GM12874 (cell line): ENCODE measurements at regions not wholly inside any gene's neighbourhood (a gene's known extent, or its start where the extent isn't known, plus 50 kb on each side); places are given as distances from the start of the nearest gene placed in this dataset.

Experiments used
- TF ChIP-seq, protein P1 (sequence below): IDR thresholded peaks from 2 replicates; pipeline ENCODE4 v1.5.1; 2011; ENCODE audit warnings: low read depth, mild to moderate bottlenecking, control low read depth, low read length, moderate library complexity; ENCODE audit not compliant: insufficient read depth

DNA sequence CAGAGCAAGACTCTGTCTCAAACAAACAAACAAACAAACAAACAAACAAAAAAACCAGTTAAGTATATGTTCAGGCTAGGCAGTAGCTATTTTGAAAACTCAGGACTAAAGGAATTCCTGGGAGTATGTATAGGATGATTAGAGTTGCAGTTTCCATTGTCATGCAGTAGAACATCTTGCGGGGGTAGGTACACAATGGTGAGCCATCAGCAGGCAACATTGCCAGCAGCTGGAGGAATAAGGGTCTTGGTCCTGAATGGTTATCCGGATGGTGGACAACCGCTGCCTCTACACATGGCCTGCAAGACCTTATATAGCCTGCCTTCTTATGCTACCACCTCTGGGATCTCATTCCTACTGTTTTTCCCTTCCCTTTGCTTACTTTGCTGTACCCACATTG, 297.5 kb downstream of the SOX4 start:
- TF ChIP-seq, protein P1, sequence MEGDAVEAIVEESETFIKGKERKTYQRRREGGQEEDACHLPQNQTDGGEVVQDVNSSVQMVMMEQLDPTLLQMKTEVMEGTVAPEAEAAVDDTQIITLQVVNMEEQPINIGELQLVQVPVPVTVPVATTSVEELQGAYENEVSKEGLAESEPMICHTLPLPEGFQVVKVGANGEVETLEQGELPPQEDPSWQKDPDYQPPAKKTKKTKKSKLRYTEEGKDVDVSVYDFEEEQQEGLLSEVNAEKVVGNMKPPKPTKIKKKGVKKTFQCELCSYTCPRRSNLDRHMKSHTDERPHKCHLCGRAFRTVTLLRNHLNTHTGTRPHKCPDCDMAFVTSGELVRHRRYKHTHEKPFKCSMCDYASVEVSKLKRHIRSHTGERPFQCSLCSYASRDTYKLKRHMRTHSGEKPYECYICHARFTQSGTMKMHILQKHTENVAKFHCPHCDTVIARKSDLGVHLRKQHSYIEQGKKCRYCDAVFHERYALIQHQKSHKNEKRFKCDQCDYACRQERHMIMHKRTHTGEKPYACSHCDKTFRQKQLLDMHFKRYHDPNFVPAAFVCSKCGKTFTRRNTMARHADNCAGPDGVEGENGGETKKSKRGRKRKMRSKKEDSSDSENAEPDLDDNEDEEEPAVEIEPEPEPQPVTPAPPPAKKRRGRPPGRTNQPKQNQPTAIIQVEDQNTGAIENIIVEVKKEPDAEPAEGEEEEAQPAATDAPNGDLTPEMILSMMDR, result no peak

DNA sequence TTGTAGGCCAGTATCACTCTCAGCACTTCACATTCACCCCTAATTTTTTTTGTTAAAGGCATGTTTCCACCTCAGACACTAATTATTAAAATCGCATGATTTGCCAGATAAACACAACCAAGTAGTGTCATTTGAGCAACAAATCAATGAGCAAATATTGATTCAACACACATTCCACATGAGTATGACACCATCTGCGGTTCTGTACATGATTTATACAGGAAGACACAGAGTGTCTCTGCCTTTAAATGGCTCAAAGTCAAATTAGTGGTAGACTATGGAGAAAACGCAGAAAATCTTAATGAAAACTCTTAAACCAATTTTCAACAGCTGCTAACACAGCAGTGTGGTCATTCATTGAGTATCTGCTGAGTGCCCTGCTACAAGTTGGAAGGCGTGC, 300.2 kb downstream of the SOX4 start:
- TF ChIP-seq, protein P1, result no peak

- TF ChIP-seq, protein P1, result no peak
Measured at GRCh38 chr6:21895555-21895954, 302.0 kb downstream of the SOX4 start.

- TF ChIP-seq, protein P1, result no peak
Measured at GRCh38 chr6:21898107-21898796, 304.7 kb downstream of the SOX4 start.

DNA sequence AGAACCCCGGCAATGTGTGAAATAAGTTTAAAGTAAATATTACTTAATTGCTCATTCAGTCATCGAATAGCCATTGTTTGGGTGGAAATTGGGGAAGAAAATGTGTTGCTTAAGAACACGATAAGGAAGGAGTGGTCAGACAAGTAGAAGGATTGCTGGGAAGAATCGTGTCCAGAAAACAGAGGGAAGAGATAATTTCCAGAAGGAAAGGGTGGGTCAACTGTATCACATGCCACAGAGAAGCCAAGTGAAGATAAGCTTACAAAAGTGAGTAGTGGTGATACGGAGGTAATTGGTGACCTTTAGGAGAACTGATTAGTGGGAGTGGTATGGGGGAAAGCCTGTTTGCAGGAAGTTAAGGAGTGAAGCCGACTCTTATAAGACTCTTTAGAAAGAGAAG, 306.2 kb downstream of the SOX4 start:
- TF ChIP-seq, protein P1, result no peak

DNA sequence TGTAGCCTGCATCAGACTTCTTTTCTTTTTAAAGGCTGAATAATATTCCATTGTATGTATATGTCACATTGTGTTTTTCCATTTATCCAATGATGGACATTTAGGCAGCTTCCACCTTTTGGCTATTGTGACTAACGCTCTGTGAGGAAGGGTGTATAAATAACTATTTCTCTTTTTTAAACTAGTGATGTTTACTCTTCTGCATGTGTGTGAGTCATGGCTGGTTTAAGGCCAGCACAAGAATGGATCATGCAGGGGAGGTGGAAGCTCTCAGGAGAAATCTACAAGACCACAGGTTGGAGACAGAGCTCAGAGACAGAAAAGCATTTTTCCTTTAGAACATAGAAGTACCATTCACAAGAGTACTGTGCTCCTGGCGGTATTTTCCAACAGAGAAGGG, 307.2 kb downstream of the SOX4 start:
- TF ChIP-seq, protein P1, result no peak

DNA sequence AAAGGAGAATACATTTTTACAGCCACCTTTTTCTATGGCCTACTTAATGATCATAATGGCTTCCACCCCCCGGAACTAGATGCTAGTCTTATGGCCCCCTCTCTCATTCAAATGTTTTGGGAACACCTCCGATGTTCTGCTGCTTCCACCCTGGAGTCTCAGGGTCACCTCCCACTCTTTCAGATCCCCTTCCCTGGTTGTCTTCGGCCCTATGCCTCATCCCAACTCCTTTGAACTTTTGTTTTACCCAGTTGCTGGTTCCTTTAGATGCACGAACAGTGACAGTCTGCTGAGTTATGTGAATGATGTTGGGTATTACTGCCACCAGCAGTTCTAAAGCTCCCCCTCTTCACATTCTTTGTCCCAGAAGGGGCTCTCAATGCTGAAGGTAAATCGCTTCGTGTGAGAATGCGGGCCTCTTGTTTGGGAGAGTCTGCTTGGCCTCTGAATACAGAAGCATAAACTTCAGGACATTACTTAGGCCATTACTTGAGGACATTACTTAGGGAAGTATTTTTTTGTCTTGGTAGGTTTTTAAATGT, 309.1 kb downstream of the SOX4 start:
- TF ChIP-seq, protein P1, result no peak

DNA sequence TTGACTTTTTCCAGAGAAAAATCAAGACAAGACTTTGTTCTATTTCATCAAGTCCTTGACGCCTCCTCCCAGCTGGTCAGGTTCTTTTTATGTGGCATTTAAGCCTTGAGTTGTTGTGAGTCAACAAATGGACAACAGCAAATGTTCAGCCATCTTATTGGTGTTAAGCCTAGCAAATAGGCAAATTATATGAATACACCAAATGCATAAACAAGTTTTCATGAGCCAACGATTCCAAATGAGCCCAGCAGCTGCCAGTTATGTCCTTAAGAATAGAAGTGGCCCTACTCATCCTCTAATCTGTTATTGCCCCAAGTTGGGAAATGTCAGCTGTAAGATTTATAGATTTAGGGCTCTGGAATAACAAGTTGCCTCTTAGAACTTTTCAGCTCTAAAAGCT, 312.0 kb downstream of the SOX4 start:
- TF ChIP-seq, protein P1, result no peak
